ENCODE measurements at regions not wholly inside any gene's neighbourhood (a gene's known extent, or its start where the extent isn't known, plus 50 kb on each side); places are given as distances from the start of the nearest gene placed in this dataset.

DNA sequence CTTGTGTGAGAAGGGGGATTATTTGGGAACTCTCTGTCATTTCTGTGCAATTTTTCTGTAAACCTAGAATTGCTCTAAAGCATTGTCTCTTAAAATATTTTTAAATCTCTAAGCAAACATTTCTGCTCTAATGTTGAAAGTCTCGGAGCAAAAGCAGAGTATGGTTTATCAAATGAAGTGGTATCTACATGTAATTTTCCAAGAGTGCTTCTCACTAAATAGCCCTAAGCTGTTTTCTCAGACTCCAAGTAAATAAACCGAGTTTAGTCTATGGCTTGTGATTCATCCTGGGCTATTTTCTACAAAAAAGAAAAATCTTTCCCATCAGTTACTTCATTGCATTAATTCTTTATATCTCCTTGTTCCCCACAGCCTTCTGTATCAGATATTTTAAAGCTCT is 90.8 kb downstream of the METTL4 start:
- no peak for TF ChIP-seq GATA2 (IDR thresholded peaks at IDR 0.05; ENCODE audit: low read depth, low read length)
- no peak for TF ChIP-seq GATA3 (IDR thresholded peaks at IDR 0.05; ENCODE audit: low read depth, low read length)
